ENCODE measurements at regions not wholly inside any gene's neighbourhood (a gene's known extent, or its start where the extent isn't known, plus 50 kb on each side); places are given as distances from the start of the nearest gene placed in this dataset.

DNA sequence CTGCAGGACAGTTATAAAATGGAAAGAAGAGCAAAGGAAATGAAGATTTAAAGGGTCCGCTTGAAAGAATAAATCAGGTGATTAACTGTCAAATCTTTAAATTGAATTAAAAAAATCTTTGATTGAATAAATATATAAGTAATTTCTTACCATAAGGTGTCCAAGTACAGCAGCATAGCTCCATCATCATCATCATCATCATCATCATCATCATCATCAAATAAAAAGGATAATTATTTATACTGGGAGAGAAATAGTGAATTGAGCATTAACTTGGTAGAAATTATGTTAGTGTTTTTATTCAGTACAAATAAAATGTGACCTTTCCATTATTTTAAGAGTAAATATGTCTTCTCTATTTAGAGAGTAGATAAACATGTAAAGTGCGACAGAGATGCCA is 745.6 kb upstream of the MARCKS start:
- no peaks in the 10 kb centered on the region for H3K9me2 ChIP-seq (ENCODE audit: insufficient read depth)
- H3K36me3 ChIP-seq (ENCODE audit: insufficient read depth), result no peaks in the 10 kb centered on the region
- H3K4me2 ChIP-seq, result no peak overlapping the region
- TF ChIP-seq, protein P1, sequence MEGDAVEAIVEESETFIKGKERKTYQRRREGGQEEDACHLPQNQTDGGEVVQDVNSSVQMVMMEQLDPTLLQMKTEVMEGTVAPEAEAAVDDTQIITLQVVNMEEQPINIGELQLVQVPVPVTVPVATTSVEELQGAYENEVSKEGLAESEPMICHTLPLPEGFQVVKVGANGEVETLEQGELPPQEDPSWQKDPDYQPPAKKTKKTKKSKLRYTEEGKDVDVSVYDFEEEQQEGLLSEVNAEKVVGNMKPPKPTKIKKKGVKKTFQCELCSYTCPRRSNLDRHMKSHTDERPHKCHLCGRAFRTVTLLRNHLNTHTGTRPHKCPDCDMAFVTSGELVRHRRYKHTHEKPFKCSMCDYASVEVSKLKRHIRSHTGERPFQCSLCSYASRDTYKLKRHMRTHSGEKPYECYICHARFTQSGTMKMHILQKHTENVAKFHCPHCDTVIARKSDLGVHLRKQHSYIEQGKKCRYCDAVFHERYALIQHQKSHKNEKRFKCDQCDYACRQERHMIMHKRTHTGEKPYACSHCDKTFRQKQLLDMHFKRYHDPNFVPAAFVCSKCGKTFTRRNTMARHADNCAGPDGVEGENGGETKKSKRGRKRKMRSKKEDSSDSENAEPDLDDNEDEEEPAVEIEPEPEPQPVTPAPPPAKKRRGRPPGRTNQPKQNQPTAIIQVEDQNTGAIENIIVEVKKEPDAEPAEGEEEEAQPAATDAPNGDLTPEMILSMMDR (conservative IDR thresholded peaks at IDR 0.05; ENCODE audit: low read depth in 2 of 2), result no peak
- no peak for TF ChIP-seq NANOG (IDR thresholded peaks at IDR 0.05; ENCODE audit: borderline replicate concordance)
- no peak for TF ChIP-seq ZNF331 (CRISPR knock-in tag; IDR thresholded peaks at IDR 0.05; ENCODE audit: low read depth)
- TF ChIP-seq, protein P2, sequence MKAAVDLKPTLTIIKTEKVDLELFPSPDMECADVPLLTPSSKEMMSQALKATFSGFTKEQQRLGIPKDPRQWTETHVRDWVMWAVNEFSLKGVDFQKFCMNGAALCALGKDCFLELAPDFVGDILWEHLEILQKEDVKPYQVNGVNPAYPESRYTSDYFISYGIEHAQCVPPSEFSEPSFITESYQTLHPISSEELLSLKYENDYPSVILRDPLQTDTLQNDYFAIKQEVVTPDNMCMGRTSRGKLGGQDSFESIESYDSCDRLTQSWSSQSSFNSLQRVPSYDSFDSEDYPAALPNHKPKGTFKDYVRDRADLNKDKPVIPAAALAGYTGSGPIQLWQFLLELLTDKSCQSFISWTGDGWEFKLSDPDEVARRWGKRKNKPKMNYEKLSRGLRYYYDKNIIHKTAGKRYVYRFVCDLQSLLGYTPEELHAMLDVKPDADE (IDR thresholded peaks at IDR 0.05), result no peak
- no peak for TF ChIP-seq STAT1 (IDR thresholded peaks at IDR 0.05; ENCODE audit: unreplicated experiment)
- H4K20me1 ChIP-seq (replicated peaks; ENCODE audit: insufficient read depth), result no peaks in the 10 kb centered on the region
- ATAC-seq (no peak), DNase-seq (ENCODE audit: low spot score) (no peak)
- no peak overlapping the region for H3K4me3 ChIP-seq
- no peaks in the 10 kb centered on the region for H3K79me2 ChIP-seq (replicated peaks; ENCODE audit: insufficient read depth)
- no peak overlapping the region for H3K27ac ChIP-seq (ENCODE audit: low read depth)
- peaks cover 7% of the 10 kb centered on the region for H3K4me1 Mint-ChIP-seq
- H3F3A ChIP-seq (replicated peaks; ENCODE audit: low read depth), result no peaks in the 10 kb centered on the region
- H3K27me3 Mint-ChIP-seq (ENCODE audit: insufficient read depth, low read depth, poor library complexity), result no peaks in the 10 kb centered on the region
- H2AFZ ChIP-seq, result no peak overlapping the region
- no peak overlapping the region for H3K4me3 Mint-ChIP-seq
- H3K36me3 Mint-ChIP-seq (ENCODE audit: low read depth), result no peaks in the 10 kb centered on the region
- H3K27ac Mint-ChIP-seq, result no peak overlapping the region
- H3K4me1 ChIP-seq (ENCODE audit: insufficient read depth), result no peaks in the 10 kb centered on the region
- H3K9me3 Mint-ChIP-seq, result peaks cover 5% of the 10 kb centered on the region; the same call in 2 of the 3 replicates
- no peaks in the 10 kb centered on the region for H3K27me3 ChIP-seq (ENCODE audit: insufficient read depth)

DNA sequence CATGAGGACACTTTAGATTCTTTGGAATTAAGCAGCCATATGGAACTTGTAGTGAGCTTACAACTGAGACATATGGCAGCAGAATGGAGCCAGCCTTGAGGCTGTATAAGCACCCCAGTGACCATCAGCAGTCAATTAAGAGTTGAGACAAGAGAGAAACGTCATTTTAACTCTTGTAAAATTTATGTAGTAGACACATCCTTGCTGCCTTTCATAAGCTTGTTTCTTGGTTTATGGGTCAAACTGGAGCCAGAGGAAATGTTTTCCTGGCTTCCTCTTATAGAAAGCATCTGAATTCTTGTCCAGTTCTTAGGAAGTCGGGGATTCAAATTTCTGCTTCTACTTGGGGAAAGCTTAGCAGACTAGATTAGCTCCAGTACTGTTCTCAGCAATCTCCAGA is 745.1 kb upstream of the MARCKS start:
- H3K27ac ChIP-seq (ENCODE audit: low read depth), result no peak overlapping the region
- H3K4me1 Mint-ChIP-seq, result peaks cover 7% of the 10 kb centered on the region
- H3K36me3 ChIP-seq (ENCODE audit: insufficient read depth), result no peaks in the 10 kb centered on the region
- H3K4me2 ChIP-seq, result no peak overlapping the region
- H3K27ac Mint-ChIP-seq, result no peak overlapping the region
- no peak overlapping the region for H2AFZ ChIP-seq
- ATAC-seq (no peak), DNase-seq (ENCODE audit: low spot score) (no peak)
- no peaks in the 10 kb centered on the region for H3K79me2 ChIP-seq (replicated peaks; ENCODE audit: insufficient read depth)
- no peak overlapping the region for H3K4me3 Mint-ChIP-seq
- H3K36me3 Mint-ChIP-seq (ENCODE audit: low read depth), result no peaks in the 10 kb centered on the region
- H3K4me1 ChIP-seq (ENCODE audit: insufficient read depth), result no peaks in the 10 kb centered on the region
- H3F3A ChIP-seq (replicated peaks; ENCODE audit: low read depth), result no peaks in the 10 kb centered on the region
- peaks cover 5% of the 10 kb centered on the region; the same call in 2 of the 3 replicates for H3K9me3 Mint-ChIP-seq
- no peaks in the 10 kb centered on the region for H3K9me2 ChIP-seq (ENCODE audit: insufficient read depth)
- no peaks in the 10 kb centered on the region for H4K20me1 ChIP-seq (replicated peaks; ENCODE audit: insufficient read depth)
- no peak overlapping the region for H3K4me3 ChIP-seq
- no peaks in the 10 kb centered on the region for H3K27me3 ChIP-seq (ENCODE audit: insufficient read depth)
- H3K27me3 Mint-ChIP-seq (ENCODE audit: insufficient read depth, low read depth, poor library complexity), result no peaks in the 10 kb centered on the region
- TF ChIP-seq, protein P3, sequence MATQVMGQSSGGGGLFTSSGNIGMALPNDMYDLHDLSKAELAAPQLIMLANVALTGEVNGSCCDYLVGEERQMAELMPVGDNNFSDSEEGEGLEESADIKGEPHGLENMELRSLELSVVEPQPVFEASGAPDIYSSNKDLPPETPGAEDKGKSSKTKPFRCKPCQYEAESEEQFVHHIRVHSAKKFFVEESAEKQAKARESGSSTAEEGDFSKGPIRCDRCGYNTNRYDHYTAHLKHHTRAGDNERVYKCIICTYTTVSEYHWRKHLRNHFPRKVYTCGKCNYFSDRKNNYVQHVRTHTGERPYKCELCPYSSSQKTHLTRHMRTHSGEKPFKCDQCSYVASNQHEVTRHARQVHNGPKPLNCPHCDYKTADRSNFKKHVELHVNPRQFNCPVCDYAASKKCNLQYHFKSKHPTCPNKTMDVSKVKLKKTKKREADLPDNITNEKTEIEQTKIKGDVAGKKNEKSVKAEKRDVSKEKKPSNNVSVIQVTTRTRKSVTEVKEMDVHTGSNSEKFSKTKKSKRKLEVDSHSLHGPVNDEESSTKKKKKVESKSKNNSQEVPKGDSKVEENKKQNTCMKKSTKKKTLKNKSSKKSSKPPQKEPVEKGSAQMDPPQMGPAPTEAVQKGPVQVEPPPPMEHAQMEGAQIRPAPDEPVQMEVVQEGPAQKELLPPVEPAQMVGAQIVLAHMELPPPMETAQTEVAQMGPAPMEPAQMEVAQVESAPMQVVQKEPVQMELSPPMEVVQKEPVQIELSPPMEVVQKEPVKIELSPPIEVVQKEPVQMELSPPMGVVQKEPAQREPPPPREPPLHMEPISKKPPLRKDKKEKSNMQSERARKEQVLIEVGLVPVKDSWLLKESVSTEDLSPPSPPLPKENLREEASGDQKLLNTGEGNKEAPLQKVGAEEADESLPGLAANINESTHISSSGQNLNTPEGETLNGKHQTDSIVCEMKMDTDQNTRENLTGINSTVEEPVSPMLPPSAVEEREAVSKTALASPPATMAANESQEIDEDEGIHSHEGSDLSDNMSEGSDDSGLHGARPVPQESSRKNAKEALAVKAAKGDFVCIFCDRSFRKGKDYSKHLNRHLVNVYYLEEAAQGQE (IDR thresholded peaks at IDR 0.05; ENCODE audit: unreplicated experiment), result no peak
- no peak for TF ChIP-seq NANOG (IDR thresholded peaks at IDR 0.05; ENCODE audit: borderline replicate concordance)
- TF ChIP-seq, protein P4, sequence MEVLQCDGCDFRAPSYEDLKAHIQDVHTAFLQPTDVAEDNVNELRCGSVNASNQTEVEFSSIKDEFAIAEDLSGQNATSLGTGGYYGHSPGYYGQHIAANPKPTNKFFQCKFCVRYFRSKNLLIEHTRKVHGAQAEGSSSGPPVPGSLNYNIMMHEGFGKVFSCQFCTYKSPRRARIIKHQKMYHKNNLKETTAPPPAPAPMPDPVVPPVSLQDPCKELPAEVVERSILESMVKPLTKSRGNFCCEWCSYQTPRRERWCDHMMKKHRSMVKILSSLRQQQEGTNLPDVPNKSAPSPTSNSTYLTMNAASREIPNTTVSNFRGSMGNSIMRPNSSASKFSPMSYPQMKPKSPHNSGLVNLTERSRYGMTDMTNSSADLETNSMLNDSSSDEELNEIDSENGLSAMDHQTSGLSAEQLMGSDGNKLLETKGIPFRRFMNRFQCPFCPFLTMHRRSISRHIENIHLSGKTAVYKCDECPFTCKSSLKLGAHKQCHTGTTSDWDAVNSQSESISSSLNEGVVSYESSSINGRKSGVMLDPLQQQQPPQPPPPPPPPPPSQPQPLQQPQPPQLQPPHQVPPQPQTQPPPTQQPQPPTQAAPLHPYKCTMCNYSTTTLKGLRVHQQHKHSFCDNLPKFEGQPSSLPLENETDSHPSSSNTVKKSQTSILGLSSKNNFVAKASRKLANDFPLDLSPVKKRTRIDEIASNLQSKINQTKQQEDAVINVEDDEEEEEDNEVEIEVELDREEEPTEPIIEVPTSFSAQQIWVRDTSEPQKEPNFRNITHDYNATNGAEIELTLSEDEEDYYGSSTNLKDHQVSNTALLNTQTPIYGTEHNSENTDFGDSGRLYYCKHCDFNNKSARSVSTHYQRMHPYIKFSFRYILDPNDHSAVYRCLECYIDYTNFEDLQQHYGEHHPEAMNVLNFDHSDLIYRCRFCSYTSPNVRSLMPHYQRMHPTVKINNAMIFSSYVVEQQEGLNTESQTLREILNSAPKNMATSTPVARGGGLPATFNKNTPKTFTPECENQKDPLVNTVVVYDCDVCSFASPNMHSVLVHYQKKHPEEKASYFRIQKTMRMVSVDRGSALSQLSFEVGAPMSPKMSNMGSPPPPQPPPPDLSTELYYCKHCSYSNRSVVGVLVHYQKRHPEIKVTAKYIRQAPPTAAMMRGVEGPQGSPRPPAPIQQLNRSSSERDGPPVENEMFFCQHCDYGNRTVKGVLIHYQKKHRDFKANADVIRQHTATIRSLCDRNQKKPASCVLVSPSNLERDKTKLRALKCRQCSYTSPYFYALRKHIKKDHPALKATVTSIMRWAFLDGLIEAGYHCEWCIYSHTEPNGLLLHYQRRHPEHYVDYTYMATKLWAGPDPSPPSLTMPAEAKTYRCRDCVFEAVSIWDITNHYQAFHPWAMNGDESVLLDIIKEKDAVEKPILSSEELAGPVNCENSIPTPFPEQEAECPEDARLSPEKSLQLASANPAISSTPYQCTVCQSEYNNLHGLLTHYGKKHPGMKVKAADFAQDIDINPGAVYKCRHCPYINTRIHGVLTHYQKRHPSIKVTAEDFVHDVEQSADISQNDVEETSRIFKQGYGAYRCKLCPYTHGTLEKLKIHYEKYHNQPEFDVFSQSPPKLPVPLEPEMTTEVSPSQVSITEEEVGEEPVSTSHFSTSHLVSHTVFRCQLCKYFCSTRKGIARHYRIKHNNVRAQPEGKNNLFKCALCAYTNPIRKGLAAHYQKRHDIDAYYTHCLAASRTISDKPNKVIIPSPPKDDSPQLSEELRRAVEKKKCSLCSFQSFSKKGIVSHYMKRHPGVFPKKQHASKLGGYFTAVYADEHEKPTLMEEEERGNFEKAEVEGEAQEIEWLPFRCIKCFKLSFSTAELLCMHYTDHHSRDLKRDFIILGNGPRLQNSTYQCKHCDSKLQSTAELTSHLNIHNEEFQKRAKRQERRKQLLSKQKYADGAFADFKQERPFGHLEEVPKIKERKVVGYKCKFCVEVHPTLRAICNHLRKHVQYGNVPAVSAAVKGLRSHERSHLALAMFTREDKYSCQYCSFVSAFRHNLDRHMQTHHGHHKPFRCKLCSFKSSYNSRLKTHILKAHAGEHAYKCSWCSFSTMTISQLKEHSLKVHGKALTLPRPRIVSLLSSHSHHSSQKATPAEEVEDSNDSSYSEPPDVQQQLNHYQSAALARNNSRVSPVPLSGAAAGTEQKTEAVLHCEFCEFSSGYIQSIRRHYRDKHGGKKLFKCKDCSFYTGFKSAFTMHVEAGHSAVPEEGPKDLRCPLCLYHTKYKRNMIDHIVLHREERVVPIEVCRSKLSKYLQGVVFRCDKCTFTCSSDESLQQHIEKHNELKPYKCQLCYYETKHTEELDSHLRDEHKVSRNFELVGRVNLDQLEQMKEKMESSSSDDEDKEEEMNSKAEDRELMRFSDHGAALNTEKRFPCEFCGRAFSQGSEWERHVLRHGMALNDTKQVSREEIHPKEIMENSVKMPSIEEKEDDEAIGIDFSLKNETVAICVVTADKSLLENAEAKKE (CRISPR knock-in tag; IDR thresholded peaks at IDR 0.05), result no peak
